H1 (cell line): ENCODE measurements at regions not wholly inside any gene's neighbourhood (a gene's known extent, or its start where the extent isn't known, plus 50 kb on each side); places are given as distances from the start of the nearest gene placed in this dataset.

ENCODE experiments used
- CTCF ChIA-PET: fragments of 300-600 bp; sonication (Branson Sonifier 250); formaldehyde crosslinking; loops from one replicate; lab custom pipeline; 2021; ENCODE audit not compliant: partially characterized antibody; lab: Charles Lee
- POLR2A ChIA-PET: fragments of 300-600 bp; sonication (Branson Sonifier 250); formaldehyde crosslinking; loops from one replicate; lab custom pipeline; 2021; ENCODE audit warnings: inconsistent platforms; ENCODE audit not compliant: partially characterized antibody; lab: Charles Lee
- DNase-seq, 2 experiments: peaks; one replicate each; pipeline versions ENCODE4 v3.0.0 to v3.0.0-alpha.2; 2010 to 2022; ENCODE audit warnings: low spot score in 2 of 2, low read depth in 1 of 2, mixed read lengths in 1 of 2
- FAIRE-seq: peaks from 2 replicates; lab custom pipeline; 2011; peaks lifted over from hg19 to GRCh38; lab: Jason Lieb, UNC
- H2AFZ ChIP-seq: 2 replicates; pipeline ENCODE4 v1.8.1; 2012; ENCODE audit warnings: low read length, inconsistent platforms
- H2AK5ac ChIP-seq: 2 replicates; pipeline ENCODE4 v1.6.1; 2013; ENCODE audit warnings: low read depth, low read length
- H2BK120ac ChIP-seq: replicated peaks from 2 replicates; pipeline ENCODE3; 2013; ENCODE audit warnings: low read depth, low read length, inconsistent platforms
- H2BK12ac ChIP-seq: 2 replicates; pipeline ENCODE4 v1.6.1; 2013; ENCODE audit warnings: low read depth, low read length
- H2BK15ac ChIP-seq: 2 replicates; pipeline ENCODE4 v1.6.1; 2013; ENCODE audit warnings: low read length
- H2BK20ac ChIP-seq: 2 replicates; pipeline ENCODE4 v1.6.1; 2013; ENCODE audit warnings: low read length
- H2BK5ac ChIP-seq: 2 replicates; pipeline ENCODE4 v1.6.1; 2013; ENCODE audit warnings: low read depth, low read length
- H3K14ac ChIP-seq: 2 replicates; pipeline ENCODE4 v1.6.1; 2013; ENCODE audit warnings: inconsistent platforms; ENCODE audit not compliant: insufficient read length
- H3K18ac ChIP-seq: 2 replicates; pipeline ENCODE4 v1.6.1; 2013; ENCODE audit warnings: low read length; ENCODE audit errors: extremely low read depth
- H3K23ac ChIP-seq: 2 replicates; pipeline ENCODE4 v1.6.1; 2013; ENCODE audit warnings: inconsistent platforms; ENCODE audit not compliant: insufficient read length
- H3K23me2 ChIP-seq: 2 replicates; pipeline ENCODE4 v1.6.1; 2013; ENCODE audit warnings: low read depth, low read length
- H3K27ac ChIP-seq: 2 replicates; pipeline ENCODE4 v1.6.1; 2011; ENCODE audit warnings: low read depth, low read length, inconsistent platforms
- H3K27me3 ChIP-seq, 4 experiments: replicated peaks in 1 of 4; 1 replicate in 1 of 4; 2 replicates in 3 of 4; pipeline versions ENCODE4 v1.6.1 to v1.8.1; 2011 to 2013; ENCODE audit warnings: low read length in 3 of 4, mild to moderate bottlenecking in 3 of 4, inconsistent platforms in 2 of 4, mixed read lengths in 2 of 4, moderate library complexity in 1 of 4; ENCODE audit not compliant: control insufficient read depth in 3 of 4, insufficient read depth in 3 of 4; ENCODE audit errors: extremely low read depth in 1 of 4
- H3K36me3 ChIP-seq, 4 experiments: 2 replicates each; pipeline versions ENCODE4 v1.6.1 to v1.8.1; 2011 to 2013; ENCODE audit warnings: mild to moderate bottlenecking in 4 of 4, low read length in 3 of 4, moderate library complexity in 2 of 4, control low read depth in 1 of 4, inconsistent platforms in 1 of 4; ENCODE audit not compliant: insufficient read depth in 4 of 4, control insufficient read depth in 2 of 4
- H3K4ac ChIP-seq: replicated peaks from 2 replicates; pipeline ENCODE3; 2013; ENCODE audit warnings: low read length, low read depth, mixed read lengths, inconsistent platforms; ENCODE audit not compliant: insufficient read length
- H3K4me1 ChIP-seq, 4 experiments: replicated peaks in 1 of 4; 1 replicate in 1 of 4; 2 replicates in 3 of 4; pipeline versions ENCODE4 v1.6.1 to v1.8.1; 2011 to 2013; ENCODE audit warnings: low read length in 3 of 4, inconsistent platforms in 2 of 4, mixed read lengths in 1 of 4; ENCODE audit not compliant: insufficient read depth in 4 of 4, control insufficient read depth in 3 of 4
- H3K4me2 ChIP-seq, 2 experiments: 2 replicates each; pipeline versions ENCODE4 v1.6.1 to v1.8.1; 2011 to 2013; ENCODE audit warnings: low read depth in 2 of 2, low read length in 2 of 2, control low read depth in 1 of 2, inconsistent platforms in 1 of 2, mild to moderate bottlenecking in 1 of 2; ENCODE audit not compliant: insufficient read depth in 1 of 2
- H3K4me3 ChIP-seq, 4 experiments: fragments of 200-600, 300-600 bp in 1 of 4; sonication (generic), shearing (Covaris generic), sonication (Bioruptor Twin) in 1 of 4; 2 replicates each; pipeline versions ENCODE4 v1.5.1 to v1.8.1; 2011 to 2016; ENCODE audit warnings: low read length in 4 of 4, low read depth in 3 of 4, control low read depth in 2 of 4, inconsistent platforms in 2 of 4, mild to moderate bottlenecking in 2 of 4, mixed read lengths in 1 of 4, moderate library complexity in 1 of 4; ENCODE audit not compliant: insufficient read depth in 2 of 4; ENCODE audit errors: extremely low read depth in 1 of 4
- H3K56ac ChIP-seq: replicated peaks from 2 replicates; pipeline ENCODE3; 2013; ENCODE audit warnings: low read depth, mild to moderate bottlenecking, mixed read lengths, low read length, inconsistent platforms; ENCODE audit not compliant: insufficient read length
- H3K79me1 ChIP-seq: 2 replicates; pipeline ENCODE4 v1.6.1; 2013; ENCODE audit warnings: low read depth, low read length, control low read depth
- H3K79me2 ChIP-seq, 2 experiments: 2 replicates each; pipeline versions ENCODE4 v1.6.1 to v1.8.1; 2012 to 2013; ENCODE audit warnings: low read length in 2 of 2, mild to moderate bottlenecking in 2 of 2, inconsistent platforms in 1 of 2; ENCODE audit not compliant: insufficient read depth in 2 of 2, control insufficient read depth in 1 of 2
- H3K9ac ChIP-seq, 4 experiments: replicated peaks in 1 of 4; 1 replicate in 1 of 4; 2 replicates in 3 of 4; pipeline versions ENCODE4 v1.6.1 to v1.8.1; 2011 to 2013; ENCODE audit warnings: low read depth in 3 of 4, low read length in 3 of 4, control low read depth in 2 of 4, mild to moderate bottlenecking in 2 of 4, moderate library complexity in 2 of 4, inconsistent platforms in 1 of 4; ENCODE audit errors: extremely low read depth in 1 of 4
- H3K9me3 ChIP-seq, 2 experiments: 2 replicates each; pipeline versions ENCODE4 v1.6.1 to v1.8.1; 2012 to 2013; ENCODE audit warnings: mild to moderate bottlenecking in 2 of 2, moderate library complexity in 2 of 2, control low read depth in 1 of 2, inconsistent platforms in 1 of 2, low read depth in 1 of 2, low read length in 1 of 2, mixed read lengths in 1 of 2; ENCODE audit not compliant: insufficient read depth in 2 of 2
- H4K20me1 ChIP-seq, 2 experiments: replicated peaks in 1 of 2; 2 replicates each; pipeline versions ENCODE3 to v1.8.1; 2011 to 2013; ENCODE audit warnings: inconsistent platforms in 2 of 2, low read length in 2 of 2, mild to moderate bottlenecking in 1 of 2; ENCODE audit not compliant: insufficient read depth in 2 of 2, control insufficient read depth in 1 of 2
- H4K5ac ChIP-seq: 2 replicates; pipeline ENCODE4 v1.6.1; 2013; ENCODE audit warnings: low read length, low read depth, mixed read lengths, inconsistent platforms; ENCODE audit not compliant: insufficient read length
- H4K8ac ChIP-seq: 2 replicates; pipeline ENCODE4 v1.8.0; 2013; ENCODE audit warnings: mild to moderate bottlenecking, moderate library complexity, low read length, inconsistent platforms; ENCODE audit not compliant: insufficient read depth; ENCODE audit errors: extremely low read depth
- H4K91ac ChIP-seq: replicated peaks from 2 replicates; pipeline ENCODE3; 2013; ENCODE audit warnings: low read length, mixed read lengths, inconsistent platforms; ENCODE audit not compliant: insufficient read length
- YY1 ChIP-seq: IDR thresholded peaks from 2 replicates; pipeline ENCODE4 v1.6.1; 2011; ENCODE audit warnings: low read depth, mild to moderate bottlenecking, low read length
- WGBS, 2 experiments: shearing (Covaris generic) in 1 of 2; methylation state at CpG; one replicate each; pipeline versions ENCODE4 v1.1.6 to v1.1.7; 2013 to 2015; ENCODE audit warnings: low lambda C conversion rate in 2 of 2, mixed read lengths in 2 of 2, inconsistent platforms in 1 of 2, low coverage in 1 of 2, missing lambda C conversion rate in 1 of 2; ENCODE audit not compliant: insufficient replicate concordance in 2 of 2, insufficient coverage in 1 of 2, insufficient read length in 1 of 2; ENCODE audit errors: extremely low coverage in 1 of 2, missing lambda C conversion rate in 1 of 2; 5-methylcytosine and 5-hydroxymethylcytosine counted together

GRCh38 chr10:2957785-2958184, 109.6 kb upstream of the PFKP start:
- ChIA-PET POLR2A (no interaction called here), CTCF (interaction anchor here (1.2 to 1.4 kb wide), 2 partner anchors 10 to 85 kb away, joined by 4 to 7 read pairs; no protein-coding TSS in a partner anchor)
- H2BK20ac ChIP-seq: no peak overlapping the region
- H2BK15ac ChIP-seq: no peak overlapping the region
- no peak overlapping the region for H3K56ac ChIP-seq
- H2BK120ac ChIP-seq: no peak overlapping the region
- H3K79me1 ChIP-seq: no peaks in the 10 kb centered on the region
- H3K27me3 ChIP-seq: no peaks in the 10 kb centered on the region; a peak in 1 of 7 replicates
- no peak overlapping the region for H3K23ac ChIP-seq
- no peak overlapping the region for H3K9ac ChIP-seq
- H3K18ac ChIP-seq: no peak overlapping the region
- 74% methylated on average over 2 of the region's 2 CpGs; no CpG with 5 or more reads in 1 of the 2 experiments for WGBS, 2 experiments
- H3K79me2 ChIP-seq: no peaks in the 10 kb centered on the region
- no peak overlapping the region for H3K4me3 ChIP-seq
- H3K9me3 ChIP-seq: peaks cover 15 to 17% of the 10 kb centered on the region in 2 experiments; a peak in 3 of 4 replicates
- H3K4ac ChIP-seq: no peak overlapping the region
- FAIRE-seq: no peak
- no peak for TF ChIP-seq YY1
- no peak overlapping the region for H3K27ac ChIP-seq
- H3K4me2 ChIP-seq: no peak overlapping the region
- no peak overlapping the region for H4K91ac ChIP-seq
- no peaks in the 10 kb centered on the region for H4K20me1 ChIP-seq
- DNase-seq: no peak
- no peak overlapping the region for H4K8ac ChIP-seq
- H4K5ac ChIP-seq: no peak overlapping the region
- no peak overlapping the region for H2BK5ac ChIP-seq
- no peak overlapping the region for H2AFZ ChIP-seq
- no peaks in the 10 kb centered on the region for H3K4me1 ChIP-seq
- no peaks in the 10 kb centered on the region for H3K23me2 ChIP-seq
- H2BK12ac ChIP-seq: no peak overlapping the region
- no peak overlapping the region for H2AK5ac ChIP-seq
- H3K36me3 ChIP-seq: peaks cover 0 to 3% (median 0%) of the 10 kb centered on the region in 4 experiments; a peak in 1 of 8 replicates
- H3K14ac ChIP-seq: no peak overlapping the region
